MM.1S (cell line): ENCODE measurements at regions not wholly inside any gene's neighbourhood (a gene's known extent, or its start where the extent isn't known, plus 50 kb on each side); places are given as distances from the start of the nearest gene placed in this dataset.

Experiments used
- DNase-seq: peaks from one replicate; pipeline ENCODE4 v3.0.0-alpha.2; 2015
- H2AFZ ChIP-seq: fragments of 300-600 bp; sonication (generic); 2 replicates; pipeline ENCODE4 v1.6.0; 2016; ENCODE audit warnings: antibody characterized with exemption, low read length
- H3F3A ChIP-seq: fragments of 300-600 bp; sonication (generic); 2 replicates; pipeline ENCODE4 v1.6.1; 2016; ENCODE audit warnings: mild to moderate bottlenecking, antibody characterized with exemption, low read length, moderate library complexity, mixed read lengths; ENCODE audit not compliant: insufficient read depth
- H3K27ac ChIP-seq: fragments of 300-600 bp; sonication (generic); 2 replicates; pipeline ENCODE4 v1.5.1; 2016; ENCODE audit warnings: mild to moderate bottlenecking, low read length
- H3K27me3 ChIP-seq: fragments of 300-600 bp; sonication (generic); replicated peaks from 2 replicates; pipeline ENCODE4 v1.6.0; 2016; ENCODE audit warnings: low read length; ENCODE audit not compliant: insufficient read depth
- H3K36me3 ChIP-seq: fragments of 300-600 bp; sonication (generic); replicated peaks from 2 replicates; pipeline ENCODE4 v1.6.1; 2016; ENCODE audit warnings: mild to moderate bottlenecking, low read length, mixed read lengths; ENCODE audit not compliant: insufficient read depth
- H3K4me1 ChIP-seq: fragments of 300-600 bp; sonication (generic); 2 replicates; pipeline ENCODE4 v1.6.1; 2016; ENCODE audit warnings: low read length, mixed read lengths
- H3K4me2 ChIP-seq: fragments of 300-600 bp; sonication (generic); 2 replicates; pipeline ENCODE4 v1.6.0; 2016; ENCODE audit warnings: low read depth, low read length
- H3K4me3 ChIP-seq: fragments of 300-600 bp; sonication (generic); 2 replicates; pipeline ENCODE4 v1.5.1; 2016; ENCODE audit warnings: low read length, mixed read lengths
- H3K79me2 ChIP-seq: fragments of 300-600 bp; sonication (generic); 2 replicates; pipeline ENCODE4 v1.6.1; 2016; ENCODE audit warnings: mixed run types, low read length, mixed read lengths
- H3K9ac ChIP-seq: fragments of 300-600 bp; sonication (generic); 2 replicates; pipeline ENCODE4 v1.6.1; 2016; ENCODE audit warnings: low read length, mixed read lengths
- H3K9me2 ChIP-seq: fragments of 300-600 bp; sonication (generic); replicated peaks from 2 replicates; pipeline ENCODE4 v1.6.1; 2016; ENCODE audit warnings: mild to moderate bottlenecking, low read length, mixed read lengths; ENCODE audit not compliant: insufficient read depth
- H3K9me3 ChIP-seq: fragments of 300-600 bp; sonication (generic); replicated peaks from 2 replicates; pipeline ENCODE4 v1.6.1; 2016; ENCODE audit warnings: mild to moderate bottlenecking, low read length, mixed read lengths; ENCODE audit not compliant: insufficient read depth
- H4K20me1 ChIP-seq: fragments of 300-600 bp; sonication (generic); 2 replicates; pipeline ENCODE4 v1.6.1; 2016; ENCODE audit warnings: mild to moderate bottlenecking, low read length, moderate library complexity, mixed read lengths; ENCODE audit not compliant: insufficient read depth
- EZH2 ChIP-seq: fragments of 300-600 bp; sonication (generic); optimal IDR thresholded peaks from 2 replicates; pipeline ENCODE3; 2017; ENCODE audit warnings: low read depth, mild to moderate bottlenecking, antibody characterized with exemption, low read length, mixed read lengths
- EZH2phosphoT487 ChIP-seq: fragments of 300-600 bp; sonication (generic); IDR thresholded peaks from 2 replicates; pipeline ENCODE4 v1.6.1; 2018; ENCODE audit warnings: antibody characterized with exemption, low read length
- TF ChIP-seq, protein P1 (sequence below): fragments of 300-600 bp; sonication (generic); IDR thresholded peaks from 2 replicates; pipeline ENCODE4 v1.5.1; 2016; ENCODE audit warnings: antibody characterized with exemption, low read length, mixed read lengths

DNA sequence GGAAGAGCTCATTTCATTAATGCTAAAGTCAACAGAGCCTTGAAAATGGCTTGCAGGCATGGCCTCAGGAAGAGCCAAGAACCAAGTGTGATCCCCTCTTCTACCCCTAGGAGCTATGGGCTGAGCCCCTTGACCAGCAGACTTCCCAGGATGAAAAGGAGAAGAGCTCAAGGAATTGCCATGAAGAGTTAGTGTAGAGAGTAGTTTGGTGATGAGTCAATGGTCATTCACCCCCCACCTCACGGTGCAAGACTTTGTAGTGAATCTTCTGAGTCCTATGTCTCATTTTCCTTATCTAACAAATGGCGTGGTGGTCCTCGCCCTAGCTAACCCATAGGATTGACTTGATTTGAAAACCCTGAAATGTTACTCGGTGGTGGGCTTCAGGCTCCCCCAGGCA, 422.4 kb upstream of the CADM1 start:
- DNase-seq, result no peak
- peaks cover 64% of the 10 kb centered on the region for H3K4me1 ChIP-seq
- no peaks in the 10 kb centered on the region for H4K20me1 ChIP-seq
- H3K27me3 ChIP-seq, result no peaks in the 10 kb centered on the region
- no peaks in the 10 kb centered on the region for H3K9me3 ChIP-seq
- no peak overlapping the region for H3K4me2 ChIP-seq
- H2AFZ ChIP-seq, result no peak overlapping the region
- no peaks in the 10 kb centered on the region for H3K9me2 ChIP-seq
- H3K9ac ChIP-seq, result no peak overlapping the region
- no peaks in the 10 kb centered on the region for H3K79me2 ChIP-seq
- H3K27ac ChIP-seq, result no peak overlapping the region
- no peaks in the 10 kb centered on the region for H3K36me3 ChIP-seq
- peaks cover 35% of the 10 kb centered on the region for H3F3A ChIP-seq
- no peak overlapping the region for H3K4me3 ChIP-seq
- no peak for TF ChIP-seq EZH2phosphoT487
- TF ChIP-seq EZH2, result no peak
- TF ChIP-seq, protein P1, sequence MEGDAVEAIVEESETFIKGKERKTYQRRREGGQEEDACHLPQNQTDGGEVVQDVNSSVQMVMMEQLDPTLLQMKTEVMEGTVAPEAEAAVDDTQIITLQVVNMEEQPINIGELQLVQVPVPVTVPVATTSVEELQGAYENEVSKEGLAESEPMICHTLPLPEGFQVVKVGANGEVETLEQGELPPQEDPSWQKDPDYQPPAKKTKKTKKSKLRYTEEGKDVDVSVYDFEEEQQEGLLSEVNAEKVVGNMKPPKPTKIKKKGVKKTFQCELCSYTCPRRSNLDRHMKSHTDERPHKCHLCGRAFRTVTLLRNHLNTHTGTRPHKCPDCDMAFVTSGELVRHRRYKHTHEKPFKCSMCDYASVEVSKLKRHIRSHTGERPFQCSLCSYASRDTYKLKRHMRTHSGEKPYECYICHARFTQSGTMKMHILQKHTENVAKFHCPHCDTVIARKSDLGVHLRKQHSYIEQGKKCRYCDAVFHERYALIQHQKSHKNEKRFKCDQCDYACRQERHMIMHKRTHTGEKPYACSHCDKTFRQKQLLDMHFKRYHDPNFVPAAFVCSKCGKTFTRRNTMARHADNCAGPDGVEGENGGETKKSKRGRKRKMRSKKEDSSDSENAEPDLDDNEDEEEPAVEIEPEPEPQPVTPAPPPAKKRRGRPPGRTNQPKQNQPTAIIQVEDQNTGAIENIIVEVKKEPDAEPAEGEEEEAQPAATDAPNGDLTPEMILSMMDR, result no peak

DNA sequence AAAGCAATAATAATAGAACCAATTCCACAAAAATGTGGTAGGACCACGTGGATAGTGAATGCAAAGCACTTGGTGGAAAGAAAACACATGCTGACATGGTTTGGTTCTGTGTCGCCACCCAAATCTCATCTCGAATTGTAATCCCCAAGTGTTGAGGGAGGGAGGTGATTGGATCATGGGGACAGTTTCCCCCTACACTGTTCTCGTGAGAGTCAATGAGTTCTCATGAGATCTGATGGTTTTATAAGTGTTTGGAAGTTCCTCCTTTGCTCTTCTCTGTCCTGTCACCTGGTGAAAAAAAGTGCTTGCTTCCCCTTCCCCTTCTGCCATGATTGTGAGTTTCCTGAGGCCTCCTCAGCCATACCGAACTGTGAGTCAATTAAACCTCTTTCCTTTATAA, 421.9 kb upstream of the CADM1 start:
- no peak overlapping the region for H2AFZ ChIP-seq
- H4K20me1 ChIP-seq, result no peaks in the 10 kb centered on the region
- H3K9me3 ChIP-seq, result no peaks in the 10 kb centered on the region
- H3K79me2 ChIP-seq, result no peaks in the 10 kb centered on the region
- H3K36me3 ChIP-seq, result no peaks in the 10 kb centered on the region
- no peak overlapping the region for H3K9ac ChIP-seq
- H3K4me2 ChIP-seq, result no peak overlapping the region
- no peak overlapping the region for H3K4me3 ChIP-seq
- no peak for DNase-seq
- no peak overlapping the region for H3K27ac ChIP-seq
- H3K9me2 ChIP-seq, result no peaks in the 10 kb centered on the region
- peaks cover 59% of the 10 kb centered on the region for H3K4me1 ChIP-seq
- peaks cover 31% of the 10 kb centered on the region for H3F3A ChIP-seq
- no peak for TF ChIP-seq EZH2
- no peak for TF ChIP-seq EZH2phosphoT487
- TF ChIP-seq, protein P1, result no peak
- no peaks in the 10 kb centered on the region for H3K27me3 ChIP-seq

DNA sequence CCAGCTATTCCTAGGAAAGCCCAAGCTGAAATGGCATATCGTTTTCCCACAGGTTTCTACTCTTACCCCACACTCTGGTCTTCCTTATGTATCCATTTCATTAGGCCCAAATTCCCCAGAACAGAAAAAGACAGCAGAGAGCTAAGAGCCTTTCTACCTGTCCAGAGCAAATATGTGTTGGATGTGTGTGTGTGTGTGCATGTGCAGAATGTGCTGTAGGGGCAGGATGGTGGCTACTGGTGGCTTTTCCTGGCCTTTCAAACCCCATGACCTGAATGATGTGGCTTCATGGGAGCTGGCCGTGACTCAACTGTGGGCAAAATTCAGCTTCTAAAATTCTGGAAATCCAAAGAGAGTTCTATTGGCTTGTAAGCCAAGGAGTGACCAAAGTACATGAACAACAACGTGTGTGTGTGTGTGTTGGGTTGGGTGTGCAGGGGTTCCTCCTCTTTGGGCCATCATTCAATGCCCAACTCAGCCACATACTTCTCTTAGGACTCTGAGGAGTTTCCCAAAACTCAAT, 421.4 kb upstream of the CADM1 start:
- H3K4me1 ChIP-seq, result peaks cover 54% of the 10 kb centered on the region

More for the DNA sequence above, 421.4 kb upstream of the CADM1 start:
- Histone ChIP-seq H3K36me3 (no peaks in the 10 kb centered on the region), H4K20me1 (no peaks in the 10 kb centered on the region), H3F3A (peaks cover 26% of the 10 kb centered on the region), H3K27me3 (no peaks in the 10 kb centered on the region), H3K9me2 (no peaks in the 10 kb centered on the region), H3K9ac (no peak overlapping the region), H3K9me3 (no peaks in the 10 kb centered on the region), H3K4me3 (no peak overlapping the region), H2AFZ (no peak overlapping the region), H3K79me2 (no peaks in the 10 kb centered on the region), H3K4me2 (peak overlapping the region; percentile 19; the same call in 1 of the 2 replicates), H3K27ac (peak overlapping the region; percentile 58; the same call in 1 of the 2 replicates)
- no peak for TF ChIP-seq EZH2
- TF ChIP-seq, protein P1, result no peak
- TF ChIP-seq EZH2phosphoT487, result no peak
- no peak for DNase-seq
